ENCODE measurements at regions not wholly inside any gene's neighbourhood (a gene's known extent, or its start where the extent isn't known, plus 50 kb on each side); places are given as distances from the start of the nearest gene placed in this dataset.
A peak's percentile ranks its signal among the peaks of the same experiment; 100 is the strongest.
"Not testable (repeated sequence)": the region's sequence is repeated elsewhere in the genome, so short reads cannot be mapped to it uniquely, and the experiment has no call there.

GRCh38 chr9:26789959-26790358, 102.6 kb downstream of the CAAP1 start:
- no peak for DNase-seq

DNA sequence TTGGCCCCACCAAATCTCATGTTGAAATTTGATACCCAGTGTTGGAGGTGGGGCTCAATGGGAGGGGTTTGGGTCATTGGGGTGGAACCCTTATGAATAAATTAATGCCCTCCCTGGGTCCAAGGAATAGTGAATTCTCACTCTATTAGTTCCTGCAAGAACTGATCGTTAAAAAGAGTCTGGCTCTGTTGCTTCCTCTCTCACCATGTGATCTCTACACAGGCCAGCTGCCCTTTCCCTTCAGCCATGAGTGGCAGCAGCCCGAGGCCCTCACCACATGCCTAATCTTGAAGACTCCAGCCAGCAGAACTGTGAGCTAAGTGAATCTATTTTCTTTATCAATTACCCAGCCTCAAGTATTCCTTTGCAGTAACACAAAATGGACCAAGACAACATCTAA, 106.0 kb downstream of the CAAP1 start:
- DNase-seq = no peak

DNA sequence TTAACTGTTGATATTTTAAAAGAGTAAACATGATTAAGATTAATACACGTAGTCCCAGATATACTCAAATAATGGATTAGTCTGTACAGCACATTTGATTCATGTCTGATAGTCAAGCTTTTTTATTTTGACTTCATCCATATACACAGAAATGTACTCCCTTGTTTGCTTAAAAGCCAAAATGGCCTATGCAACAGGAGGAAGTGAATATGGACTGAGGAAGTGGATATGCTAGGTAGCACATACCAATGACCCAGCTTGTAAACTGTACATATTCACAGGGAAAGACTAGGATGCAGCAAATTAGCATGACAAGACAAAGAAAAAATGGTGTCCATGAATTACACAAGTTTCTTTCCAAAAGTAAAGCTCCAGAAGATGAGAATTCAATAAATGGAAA, 109.7 kb downstream of the CAAP1 start:
- no peak for DNase-seq

GRCh38 chr9:26781906-26782305, 110.7 kb downstream of the CAAP1 start:
- no peak for DNase-seq

DNA sequence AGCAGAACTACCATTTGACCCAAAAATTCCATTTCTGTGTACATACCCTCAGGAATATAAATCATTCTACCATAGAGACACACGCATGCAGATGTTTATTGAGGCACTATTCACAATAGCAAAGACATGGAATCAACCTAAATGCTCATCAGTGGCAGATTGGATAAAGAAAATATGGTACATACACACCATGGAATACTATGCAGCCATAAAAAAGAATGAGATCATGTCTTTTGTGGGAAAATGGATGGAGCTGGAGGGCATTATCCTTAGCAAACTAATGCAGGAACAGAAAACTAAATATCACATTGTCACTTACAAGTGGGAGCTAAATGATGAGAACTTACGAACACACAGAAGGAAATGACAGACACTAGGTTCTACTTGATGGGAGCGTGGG, 112.3 kb downstream of the CAAP1 start:
- DNase-seq = not testable (repeated sequence)

DNA sequence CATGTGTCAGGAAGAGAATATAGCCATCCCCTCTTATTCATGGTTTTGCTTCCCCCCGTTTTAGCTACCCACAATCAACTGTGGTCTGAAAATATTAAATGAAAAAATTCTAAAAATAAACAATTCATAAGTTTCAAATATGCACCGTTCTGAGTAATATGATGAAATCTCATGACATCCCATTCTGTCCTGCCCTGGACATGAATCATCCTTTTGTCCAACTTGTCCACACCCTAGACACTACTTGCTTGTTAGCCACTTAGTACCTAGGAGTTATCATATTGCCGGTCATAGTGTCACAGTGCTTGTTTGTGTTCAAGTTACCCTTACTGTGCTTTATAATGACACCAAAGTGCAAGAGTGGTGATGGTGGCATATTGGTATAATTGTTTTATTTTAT, 113.5 kb downstream of the CAAP1 start:
- no peak for DNase-seq

DNA sequence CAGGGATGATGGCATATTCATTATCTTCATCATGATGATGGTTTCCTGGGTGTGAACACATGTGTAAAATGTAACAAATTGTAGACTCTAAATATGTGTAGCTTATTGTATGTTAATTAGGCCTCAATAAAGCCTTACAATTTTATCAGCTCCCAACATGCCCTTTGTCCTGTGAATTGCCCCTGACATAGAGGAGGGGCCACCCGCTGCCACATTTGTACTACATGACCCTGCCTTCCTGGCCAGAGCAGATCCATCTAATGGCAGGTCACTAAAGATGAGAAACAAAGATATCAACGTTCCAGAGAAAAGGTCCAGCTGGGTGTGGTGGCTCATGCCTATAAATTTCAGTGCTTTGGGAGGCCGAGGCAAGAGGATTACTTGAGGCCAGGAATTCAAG, 117.2 kb downstream of the CAAP1 start:
- no peak for DNase-seq

GRCh38 chr9:26773056-26773455, 119.5 kb downstream of the CAAP1 start:
- DNase-seq = no peak

DNA sequence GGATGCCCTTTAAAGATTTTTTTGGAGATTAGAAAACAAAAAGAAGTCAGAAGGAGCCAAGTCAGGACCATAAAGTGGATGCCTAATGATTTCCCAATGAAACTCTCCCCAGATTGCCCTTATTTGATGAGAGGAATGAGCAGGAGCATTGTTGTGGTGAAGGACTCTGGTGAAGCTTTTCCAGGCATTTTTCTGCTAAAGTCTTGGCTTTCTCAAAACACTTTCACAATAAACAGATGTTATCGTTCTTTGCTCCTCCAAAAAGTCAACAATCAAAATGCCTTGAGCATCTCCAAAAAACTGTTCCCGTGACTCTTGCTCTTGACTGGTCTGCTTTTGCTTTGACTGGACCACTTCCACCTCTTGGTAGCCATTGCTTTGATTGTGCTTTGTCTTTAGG, 121.8 kb downstream of the CAAP1 start:
- no peak for DNase-seq

GRCh38 chr9:26768145-26768544, 124.5 kb downstream of the CAAP1 start:
- no peak for DNase-seq

- no peak for DNase-seq
Measured at GRCh38 chr9:26760675-26761074, 131.9 kb downstream of the CAAP1 start.

DNA sequence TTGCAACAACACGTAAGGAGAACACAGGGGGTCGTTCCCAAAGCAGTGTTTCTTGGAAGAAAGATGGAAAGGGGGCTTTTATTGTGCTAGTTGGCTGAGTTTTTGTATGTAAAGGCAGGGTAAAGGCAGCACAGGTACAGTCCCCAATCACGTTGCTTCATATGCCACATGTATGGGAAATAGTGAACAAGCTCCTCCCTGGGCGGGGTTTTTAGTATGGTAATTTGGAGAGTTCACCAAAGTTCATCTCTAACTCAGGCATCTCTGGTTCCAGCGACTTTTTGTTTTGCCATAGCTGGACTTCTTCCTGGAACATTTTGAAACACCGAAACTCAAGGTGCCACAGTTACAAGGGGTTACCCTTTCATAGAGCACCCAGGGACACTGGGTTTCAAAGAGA, 133.9 kb downstream of the CAAP1 start:
- DNase-seq = no peak

- no peak for DNase-seq
Measured at GRCh38 chr9:26756881-26757280, 135.7 kb downstream of the CAAP1 start.

- no peak for DNase-seq
Measured at GRCh38 chr9:26755476-26755875, 137.1 kb downstream of the CAAP1 start.

DNA sequence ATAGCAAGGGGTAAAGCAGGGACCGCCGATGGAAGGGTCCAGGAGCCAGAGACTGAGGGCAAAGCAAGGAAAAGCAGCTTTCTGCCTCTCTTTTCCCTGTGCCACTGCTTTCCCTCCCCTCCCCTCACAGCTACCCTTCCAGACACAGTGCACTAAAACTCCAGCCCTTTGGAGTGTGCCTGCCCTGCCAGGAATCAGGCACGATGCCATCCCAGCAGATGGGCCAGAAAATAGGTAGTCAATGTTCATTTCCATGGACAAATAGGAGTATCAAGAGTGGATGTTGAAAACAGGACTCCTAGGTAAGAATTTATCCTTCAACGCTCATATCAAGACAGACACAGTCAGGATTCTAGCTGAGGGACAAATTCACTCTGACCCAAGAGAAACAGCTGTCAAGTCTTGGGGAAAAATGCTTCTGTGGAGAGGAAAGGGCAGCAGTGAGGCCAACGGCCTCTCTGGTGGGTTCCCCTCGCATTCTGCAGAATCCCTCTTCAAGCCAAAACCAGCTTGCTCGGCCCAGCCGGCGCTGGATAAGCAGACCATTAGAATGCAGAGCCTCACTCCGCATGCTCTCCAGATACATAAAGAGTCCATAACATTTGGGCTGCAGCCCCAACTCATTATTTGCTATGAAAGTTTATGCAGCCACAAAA, 138.0 kb downstream of the CAAP1 start:
- DNase-seq = no peak

DNA sequence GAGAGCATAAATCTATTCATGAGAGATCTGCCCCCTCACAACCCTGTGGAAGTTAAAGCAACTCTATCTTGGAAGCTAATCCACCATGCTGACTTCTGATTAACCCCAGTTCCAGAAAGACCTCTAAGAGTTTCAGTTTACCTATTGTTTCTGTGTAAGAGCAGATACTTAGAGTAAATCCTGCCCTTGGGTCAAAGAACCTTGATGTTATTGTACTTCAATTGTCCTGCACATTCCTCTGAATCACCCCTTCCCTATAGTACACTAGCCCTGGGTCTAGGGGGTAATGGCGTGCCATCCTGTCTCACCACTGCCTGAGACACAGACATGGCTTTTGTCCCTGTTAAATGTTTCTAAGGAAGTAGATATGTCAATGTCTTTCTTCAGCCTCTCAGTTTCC, 138.6 kb downstream of the CAAP1 start:
- no peak for DNase-seq

DNA sequence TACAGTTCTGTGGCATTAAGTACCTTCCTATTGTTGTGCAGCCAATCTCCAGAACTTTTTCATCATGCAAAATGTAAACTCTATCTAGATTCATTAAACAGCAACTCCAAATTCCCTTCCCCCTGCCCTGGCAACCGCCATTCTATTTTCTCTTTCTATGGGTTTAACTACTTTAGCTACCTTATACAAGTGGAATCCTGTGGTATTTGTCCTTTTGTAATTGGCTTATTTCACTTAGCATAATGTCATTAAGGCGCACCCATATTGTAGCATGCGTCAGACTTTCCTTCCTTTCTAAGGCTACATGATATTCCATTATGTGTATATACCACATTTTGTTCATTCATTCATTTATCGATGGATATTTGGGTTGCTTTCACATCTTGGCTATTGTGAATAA, 142.4 kb downstream of the CAAP1 start:
- DNase-seq = no peak

- DNase-seq = no peak
Measured at GRCh38 chr9:26748449-26749058, 144.0 kb downstream of the CAAP1 start.

- DNase-seq = no peak
Measured at GRCh38 chr9:26747611-26748010, 145.0 kb downstream of the CAAP1 start.

- DNase-seq = no peak
Measured at GRCh38 chr9:26746357-26747072, 146.1 kb downstream of the CAAP1 start.

GRCh38 chr9:26745111-26745510, 147.5 kb downstream of the CAAP1 start:
- no peak for DNase-seq

GRCh38 chr9:26744191-26744965, 148.2 kb downstream of the CAAP1 start:
- DNase-seq = peak; percentile 46

GRCh38 chr9:26742828-26743476, 149.7 kb downstream of the CAAP1 start:
- DNase-seq = no peak

Measured in eye (tissue), 1 donor.